ENCODE measurements at regions not wholly inside any gene's neighbourhood (a gene's known extent, or its start where the extent isn't known, plus 50 kb on each side); places are given as distances from the start of the nearest gene placed in this dataset.

DNA sequence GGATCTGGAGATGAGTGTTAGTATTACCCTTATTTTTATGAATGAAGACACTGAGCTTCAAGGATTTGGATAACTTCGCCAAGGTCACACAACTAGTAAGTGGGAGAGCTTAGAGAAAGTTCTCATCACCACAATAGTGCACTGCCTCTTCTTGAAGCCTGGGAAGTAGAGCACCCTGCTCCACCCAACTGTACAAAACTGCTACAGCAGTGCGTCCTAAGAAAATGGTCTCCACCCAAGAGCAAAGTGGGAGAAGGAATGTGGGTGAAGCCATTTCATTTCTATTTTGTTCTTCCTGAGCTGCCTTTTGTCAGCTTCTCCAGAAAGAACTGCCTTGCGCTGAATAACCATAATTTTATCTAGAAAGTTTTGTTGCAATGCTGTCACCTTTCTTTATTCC lies 403.9 kb upstream of the FAT3 start:
- ChIA-PET CTCF (no interaction called here), POLR2A (no interaction called here)
- H4K20me1 ChIP-seq (ENCODE audit: insufficient read depth): no peaks in the 10 kb centered on the region
- H3K27me3 ChIP-seq (ENCODE audit: insufficient read depth): no peaks in the 10 kb centered on the region
- no peak for DNase-seq
- H3K9me3 ChIP-seq: no peaks in the 10 kb centered on the region
- no peak overlapping the region for H2AFZ ChIP-seq (ENCODE audit: low read depth)
- no peak overlapping the region for H3K4me3 ChIP-seq (ENCODE audit: low read depth in 2 of 2, low read length in 1 of 2)
- no peaks in the 10 kb centered on the region for H3F3A ChIP-seq (replicated peaks; ENCODE audit: insufficient read depth)
- H3K4me2 ChIP-seq: no peak overlapping the region
- H3K27ac ChIP-seq (ENCODE audit: low read depth in 2 of 2, low read length in 1 of 2): no peak overlapping the region
- H3K79me2 ChIP-seq (ENCODE audit: insufficient read depth): no peaks in the 10 kb centered on the region
- H3K4me1 ChIP-seq (ENCODE audit: control insufficient read depth in 1 of 2, insufficient read depth in 2 of 2, low read depth in 1 of 2, low read length in 1 of 2): no peaks in the 10 kb centered on the region
- no peaks in the 10 kb centered on the region for H3K9me2 ChIP-seq
- H3K36me3 ChIP-seq (replicated peaks in 1 of 2; ENCODE audit: control insufficient read depth in 1 of 2, insufficient read depth in 2 of 2, low read length in 1 of 2): no peaks in the 10 kb centered on the region
- TF ChIP-seq SIN3A (IDR thresholded peaks at IDR 0.05; ENCODE audit: borderline replicate concordance, low read depth, low read length) (no peak), RCOR1 (IDR thresholded peaks at IDR 0.05; ENCODE audit: low read length) (no peak), TAF1 (IDR thresholded peaks at IDR 0.05; ENCODE audit: borderline replicate concordance, low read depth, low read length) (no peak), REST (IDR thresholded peaks at IDR 0.05; ENCODE audit: low read depth, low read length) (no peak), ELF1 (IDR thresholded peaks at IDR 0.05) (no peak), TEAD4 (IDR thresholded peaks at IDR 0.05; ENCODE audit: borderline replicate concordance, insufficient read depth) (no peak), CHD2 (IDR thresholded peaks at IDR 0.05; ENCODE audit: low read length, partially characterized antibody) (no peak), JUND (IDR thresholded peaks at IDR 0.05) (no peak), GABPA (IDR thresholded peaks at IDR 0.05; ENCODE audit: low read depth) (no peak), EZH2phosphoT487 (IDR thresholded peaks at IDR 0.05; ENCODE audit: borderline replicate concordance, low read depth) (no peak), SMC3 (IDR thresholded peaks at IDR 0.05; ENCODE audit: low read depth, low read length) (no peak), FOXJ3 (CRISPR knock-in tag; IDR thresholded peaks at IDR 0.05) (no peak), GATA2 (CRISPR knock-in tag; IDR thresholded peaks at IDR 0.05) (no peak)
- TF ChIP-seq, protein P1, sequence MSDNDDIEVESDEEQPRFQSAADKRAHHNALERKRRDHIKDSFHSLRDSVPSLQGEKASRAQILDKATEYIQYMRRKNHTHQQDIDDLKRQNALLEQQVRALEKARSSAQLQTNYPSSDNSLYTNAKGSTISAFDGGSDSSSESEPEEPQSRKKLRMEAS (IDR thresholded peaks at IDR 0.05; ENCODE audit: low read depth): no peak
- TF ChIP-seq, protein P2, sequence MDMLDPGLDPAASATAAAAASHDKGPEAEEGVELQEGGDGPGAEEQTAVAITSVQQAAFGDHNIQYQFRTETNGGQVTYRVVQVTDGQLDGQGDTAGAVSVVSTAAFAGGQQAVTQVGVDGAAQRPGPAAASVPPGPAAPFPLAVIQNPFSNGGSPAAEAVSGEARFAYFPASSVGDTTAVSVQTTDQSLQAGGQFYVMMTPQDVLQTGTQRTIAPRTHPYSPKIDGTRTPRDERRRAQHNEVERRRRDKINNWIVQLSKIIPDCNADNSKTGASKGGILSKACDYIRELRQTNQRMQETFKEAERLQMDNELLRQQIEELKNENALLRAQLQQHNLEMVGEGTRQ (IDR thresholded peaks at IDR 0.05; ENCODE audit: borderline replicate concordance, low read depth, low read length): no peak
- TF ChIP-seq, protein P3, sequence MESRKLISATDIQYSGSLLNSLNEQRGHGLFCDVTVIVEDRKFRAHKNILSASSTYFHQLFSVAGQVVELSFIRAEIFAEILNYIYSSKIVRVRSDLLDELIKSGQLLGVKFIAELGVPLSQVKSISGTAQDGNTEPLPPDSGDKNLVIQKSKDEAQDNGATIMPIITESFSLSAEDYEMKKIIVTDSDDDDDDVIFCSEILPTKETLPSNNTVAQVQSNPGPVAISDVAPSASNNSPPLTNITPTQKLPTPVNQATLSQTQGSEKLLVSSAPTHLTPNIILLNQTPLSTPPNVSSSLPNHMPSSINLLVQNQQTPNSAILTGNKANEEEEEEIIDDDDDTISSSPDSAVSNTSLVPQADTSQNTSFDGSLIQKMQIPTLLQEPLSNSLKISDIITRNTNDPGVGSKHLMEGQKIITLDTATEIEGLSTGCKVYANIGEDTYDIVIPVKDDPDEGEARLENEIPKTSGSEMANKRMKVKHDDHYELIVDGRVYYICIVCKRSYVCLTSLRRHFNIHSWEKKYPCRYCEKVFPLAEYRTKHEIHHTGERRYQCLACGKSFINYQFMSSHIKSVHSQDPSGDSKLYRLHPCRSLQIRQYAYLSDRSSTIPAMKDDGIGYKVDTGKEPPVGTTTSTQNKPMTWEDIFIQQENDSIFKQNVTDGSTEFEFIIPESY (IDR thresholded peaks at IDR 0.05; ENCODE audit: borderline replicate concordance, low read depth): no peak
- 92% methylated on average over 3 of the region's 3 CpGs for WGBS (ENCODE audit: low lambda C conversion rate)
- H3K9ac ChIP-seq: no peak overlapping the region

Data from SK-N-SH (cell line).